Common myeloid progenitor, CD34-positive (primary cell): ENCODE measurements at regions not wholly inside any gene's neighbourhood (a gene's known extent, or its start where the extent isn't known, plus 50 kb on each side); places are given as distances from the start of the nearest gene placed in this dataset.

ENCODE experiments used
- CTCF ChIA-PET: fragments of 350-600 bp; sonication (Branson Sonifier 250); formaldehyde crosslinking; loops from one replicate; lab custom pipeline; 2021; ENCODE audit warnings: antibody characterized with exemption; lab: Charles Lee
- POLR2A ChIA-PET: fragments of 350-600 bp; sonication (Branson Sonifier 250); formaldehyde crosslinking; loops from one replicate; lab custom pipeline; 2021; ENCODE audit warnings: antibody characterized with exemption; lab: Charles Lee
- DNase-seq, 3 donors: peaks; one replicate each; pipeline versions ENCODE4 v3.0.0 to v3.0.0-alpha.2; 2013
- H3K27ac ChIP-seq, 2 experiments: 1 replicate in 1 of 2; 2 replicates in 1 of 2; pipeline ENCODE4 v1.7.0; 2013; ENCODE audit warnings: inconsistent platforms in 2 of 2, low read length in 2 of 2, mild to moderate bottlenecking in 2 of 2, low read depth in 1 of 2, moderate library complexity in 1 of 2; ENCODE audit not compliant: severe bottlenecking in 2 of 2, insufficient read depth in 1 of 2, poor library complexity in 1 of 2
- H3K27me3 ChIP-seq, 5 experiments: replicated peaks in 2 of 5; 1 replicate in 3 of 5; 2 replicates in 2 of 5; pipeline versions ENCODE4 v1.6.1 to v1.7.0; 2013; ENCODE audit warnings: low read length in 4 of 5, mild to moderate bottlenecking in 2 of 5, moderate library complexity in 2 of 5, inconsistent platforms in 1 of 5; ENCODE audit not compliant: insufficient read depth in 5 of 5, control insufficient read depth in 4 of 5
- H3K36me3 ChIP-seq, 4 experiments: 1 replicate in 2 of 4; 2 replicates in 2 of 4; pipeline versions ENCODE4 v1.6.1 to v1.7.0; 2013; ENCODE audit warnings: low read length in 3 of 4, control low read depth in 1 of 4, mild to moderate bottlenecking in 1 of 4; ENCODE audit not compliant: control insufficient read depth in 4 of 4, insufficient read depth in 4 of 4
- H3K4me1 ChIP-seq, 4 experiments: 1 replicate in 3 of 4; 2 replicates in 1 of 4; pipeline versions ENCODE4 v1.6.1 to v1.7.1; 2013; ENCODE audit warnings: low read length in 3 of 4, mild to moderate bottlenecking in 3 of 4, control low read depth in 1 of 4, inconsistent platforms in 1 of 4, moderate library complexity in 1 of 4; ENCODE audit not compliant: control insufficient read depth in 4 of 4, insufficient read depth in 4 of 4; ENCODE audit errors: control extremely low read depth in 1 of 4
- H3K4me3 ChIP-seq, 7 experiments: 1 replicate in 4 of 7; 2 replicates in 3 of 7; pipeline versions ENCODE4 v1.5.1 to v1.7.0; 2013; ENCODE audit warnings: mild to moderate bottlenecking in 7 of 7, low read length in 6 of 7, moderate library complexity in 6 of 7, inconsistent platforms in 2 of 7, low read depth in 2 of 7, control low read depth in 1 of 7; ENCODE audit not compliant: insufficient read depth in 4 of 7, control insufficient read depth in 1 of 7; ENCODE audit errors: extremely low read depth in 1 of 7
- H3K9me3 ChIP-seq, 5 experiments: 1 replicate in 4 of 5; 2 replicates in 1 of 5; pipeline versions ENCODE4 v1.6.1 to v1.7.1; 2013; ENCODE audit warnings: low read length in 4 of 5, mild to moderate bottlenecking in 2 of 5, inconsistent platforms in 1 of 5, low read depth in 1 of 5, moderate library complexity in 1 of 5; ENCODE audit not compliant: control insufficient read depth in 4 of 5, insufficient read depth in 2 of 5; ENCODE audit errors: control extremely low read depth in 1 of 5
- WGBS: methylation state at CpG from one replicate; pipeline ENCODE4 v1.1.5; 2013; ENCODE audit not compliant: insufficient coverage; 5-methylcytosine and 5-hydroxymethylcytosine counted together

DNA sequence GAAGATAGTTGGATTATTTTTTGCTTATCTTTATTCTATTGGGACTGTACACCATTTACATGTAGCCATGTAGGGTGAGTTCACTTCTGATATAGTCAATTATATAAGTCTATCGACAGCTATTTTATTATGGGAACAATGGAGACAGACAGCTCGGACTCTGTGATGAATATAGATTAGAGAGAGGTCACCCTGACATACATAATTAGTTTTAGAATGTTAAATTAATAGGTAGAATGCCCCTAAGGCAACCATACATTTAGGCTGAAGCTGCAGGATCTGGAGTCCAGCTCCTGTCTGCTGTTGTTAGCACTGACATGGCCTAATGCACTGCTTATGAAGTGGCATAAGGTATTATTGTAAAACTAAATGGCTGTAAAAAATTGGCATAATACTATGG is 700.8 kb downstream of the MAT2B start:
- no CpG with 5 or more reads among the region's 2 CpGs for WGBS
- DNase-seq: no peak
- H3K36me3 ChIP-seq: no peaks in the 10 kb centered on the region
- H3K9me3 ChIP-seq: no peaks in the 10 kb centered on the region
- ChIA-PET POLR2A (no interaction called here), CTCF (no interaction called here)
- H3K27me3 ChIP-seq: no peaks in the 10 kb centered on the region
- no peak overlapping the region for H3K27ac ChIP-seq
- no peaks in the 10 kb centered on the region for H3K4me1 ChIP-seq
- no peak overlapping the region for H3K4me3 ChIP-seq

DNA sequence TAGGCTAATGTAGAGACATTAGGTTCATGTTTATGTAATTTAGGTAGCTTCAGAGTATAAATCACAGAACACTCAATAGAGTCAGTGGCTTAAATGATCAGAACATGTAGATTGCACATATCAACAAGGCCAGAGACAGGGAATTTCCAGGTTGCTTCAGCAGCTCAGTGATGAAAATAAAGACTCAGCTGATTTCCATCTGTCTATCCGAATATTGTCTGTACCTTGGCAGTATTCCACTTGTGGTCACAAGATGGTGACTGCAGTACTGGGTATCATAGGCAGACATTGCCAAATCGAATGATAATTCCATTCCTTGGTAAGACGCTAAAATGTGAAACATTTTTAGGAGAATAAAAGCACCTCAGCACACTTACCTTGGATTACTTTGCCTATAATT is 702.2 kb downstream of the MAT2B start:
- ChIA-PET POLR2A (no interaction called here), CTCF (no interaction called here)
- no peak for DNase-seq
- no peaks in the 10 kb centered on the region for H3K27me3 ChIP-seq
- 89% methylated on average over 2 of the region's 3 CpGs for WGBS
- H3K27ac ChIP-seq: no peak overlapping the region
- H3K4me1 ChIP-seq: no peaks in the 10 kb centered on the region
- no peaks in the 10 kb centered on the region for H3K36me3 ChIP-seq
- H3K9me3 ChIP-seq: no peaks in the 10 kb centered on the region
- H3K4me3 ChIP-seq: no peak overlapping the region

DNA sequence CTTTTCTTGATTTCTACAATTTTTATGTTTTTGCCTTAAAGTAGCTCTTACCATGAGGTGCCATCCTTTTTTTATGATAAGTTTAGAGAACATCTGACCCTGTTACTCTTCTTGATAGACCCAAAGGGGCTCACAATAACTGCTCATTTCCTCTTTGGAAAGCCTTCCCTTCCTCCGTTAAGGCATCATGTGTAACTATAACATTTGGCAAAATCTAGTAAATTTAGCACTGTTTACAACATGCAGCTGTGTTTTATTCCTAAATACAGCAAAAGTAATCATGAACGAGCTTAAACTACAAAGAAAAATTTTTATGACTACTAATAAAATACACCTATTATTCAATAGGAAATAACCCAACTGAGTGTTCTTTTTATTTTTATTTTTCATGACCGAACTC is 705.1 kb downstream of the MAT2B start:
- no peaks in the 10 kb centered on the region for H3K27me3 ChIP-seq
- no peak overlapping the region for H3K4me3 ChIP-seq
- ChIA-PET POLR2A (no interaction called here), CTCF (no interaction called here)
- DNase-seq: no peak
- H3K4me1 ChIP-seq: no peaks in the 10 kb centered on the region
- no peaks in the 10 kb centered on the region for H3K36me3 ChIP-seq
- WGBS: 100% methylated on average over 1 of the region's 3 CpGs
- H3K27ac ChIP-seq: no peak overlapping the region
- no peaks in the 10 kb centered on the region for H3K9me3 ChIP-seq

DNA sequence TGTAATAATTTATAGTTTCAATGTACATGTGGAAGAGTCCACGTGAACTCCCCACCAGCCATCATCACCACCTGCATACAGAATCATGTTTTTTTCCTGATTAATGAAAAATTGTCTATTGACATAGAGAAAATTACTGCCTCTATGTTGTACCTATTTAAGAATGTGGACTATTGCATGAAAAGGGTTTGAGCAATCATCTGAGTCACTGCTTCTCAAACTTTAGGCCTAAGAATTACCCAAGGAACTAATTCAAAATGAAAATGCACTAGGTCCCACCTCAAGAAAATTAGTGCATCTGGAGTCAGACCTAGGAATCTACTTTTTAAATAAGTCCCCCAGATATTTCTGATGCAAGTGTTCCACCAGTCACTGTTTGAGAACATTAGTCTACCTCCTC is 709.3 kb downstream of the MAT2B start:
- Histone ChIP-seq H3K4me3 (no peak overlapping the region), H3K4me1 (no peaks in the 10 kb centered on the region), H3K36me3 (no peaks in the 10 kb centered on the region), H3K27me3 (no peaks in the 10 kb centered on the region), H3K27ac (no peak overlapping the region), H3K9me3 (no peaks in the 10 kb centered on the region)
- CTCF ChIA-PET: no interaction called here
- no CpG with 5 or more reads among the region's 1 CpG for WGBS
- POLR2A ChIA-PET: no interaction called here
- no peak for DNase-seq

DNA sequence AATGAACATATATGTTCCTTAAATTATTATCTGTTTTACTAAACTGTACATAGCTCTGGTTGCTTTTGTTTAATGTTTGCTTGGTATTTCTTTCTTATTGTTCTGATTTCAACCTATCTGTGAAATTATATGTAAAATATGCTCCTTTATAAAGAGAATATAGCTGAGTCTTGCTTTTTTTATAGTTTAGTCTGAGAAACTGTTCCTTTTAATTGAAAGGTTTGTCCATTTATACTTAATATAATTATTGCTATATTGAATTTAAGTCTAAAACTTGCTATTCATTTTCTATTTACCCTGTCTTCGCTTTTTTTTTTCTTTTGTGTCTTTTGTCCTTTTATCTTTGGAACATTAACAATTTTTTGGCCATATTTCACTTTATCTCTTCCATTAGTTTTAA is 712.0 kb downstream of the MAT2B start:
- H3K27me3 ChIP-seq: no peaks in the 10 kb centered on the region
- CTCF ChIA-PET: no interaction called here
- no peaks in the 10 kb centered on the region for H3K9me3 ChIP-seq
- no CpG with 5 or more reads among the region's 1 CpG for WGBS
- no peak for DNase-seq
- H3K36me3 ChIP-seq: no peaks in the 10 kb centered on the region
- POLR2A ChIA-PET: no interaction called here
- H3K27ac ChIP-seq: no peak overlapping the region
- no peak overlapping the region for H3K4me3 ChIP-seq
- no peaks in the 10 kb centered on the region for H3K4me1 ChIP-seq

DNA sequence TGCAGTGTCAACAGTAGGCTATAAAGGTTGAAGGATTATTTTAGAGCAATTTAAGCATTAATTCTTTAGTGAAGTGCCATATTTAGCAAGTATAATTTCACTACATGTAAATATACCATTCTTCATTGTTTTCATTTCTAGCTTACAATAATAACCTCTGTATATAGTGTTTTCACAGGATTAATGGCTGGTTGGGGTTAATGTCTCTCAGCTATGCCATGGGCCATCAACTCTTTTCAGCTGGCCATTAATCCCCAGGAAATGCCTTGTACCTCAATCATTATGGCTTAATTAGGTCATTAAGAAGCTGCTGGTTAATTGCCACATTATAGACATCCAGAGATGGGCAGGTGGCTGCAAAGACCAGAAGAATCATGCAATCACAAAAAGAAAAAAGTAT is 715.1 kb downstream of the MAT2B start:
- no peaks in the 10 kb centered on the region for H3K4me1 ChIP-seq
- no peaks in the 10 kb centered on the region for H3K9me3 ChIP-seq
- POLR2A ChIA-PET: no interaction called here
- no peaks in the 10 kb centered on the region for H3K27me3 ChIP-seq
- CTCF ChIA-PET: no interaction called here
- no peak for DNase-seq
- no peak overlapping the region for H3K4me3 ChIP-seq
- no peaks in the 10 kb centered on the region for H3K36me3 ChIP-seq
- H3K27ac ChIP-seq: no peak overlapping the region

DNA sequence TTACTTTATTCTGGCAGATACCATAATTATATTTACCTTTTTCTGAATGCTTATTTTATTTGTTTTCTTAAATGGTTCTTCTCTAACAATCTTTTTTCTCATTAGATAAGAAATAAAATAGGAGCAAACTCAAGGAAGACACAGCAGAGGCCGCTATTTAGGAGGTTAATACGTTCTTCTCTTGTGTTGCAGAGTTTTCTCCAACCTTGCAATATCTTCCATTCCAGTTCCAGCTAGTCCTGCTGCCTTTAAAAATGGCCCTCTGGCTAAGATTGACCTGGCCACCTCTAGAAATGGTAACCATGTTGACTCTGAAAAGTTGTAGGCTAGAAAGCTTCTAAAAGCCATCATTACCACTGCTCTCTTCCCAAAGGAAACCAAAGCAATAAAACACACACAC is 718.8 kb downstream of the MAT2B start:
- Histone ChIP-seq H3K27me3 (no peaks in the 10 kb centered on the region), H3K4me1 (no peaks in the 10 kb centered on the region), H3K4me3 (no peak overlapping the region), H3K36me3 (no peaks in the 10 kb centered on the region), H3K9me3 (peaks cover 0 to 1% (median 0%) of the 10 kb centered on the region in 5 experiments), H3K27ac (no peak overlapping the region)
- ChIA-PET CTCF (no interaction called here), POLR2A (no interaction called here)
- 100% methylated on average over 2 of the region's 2 CpGs for WGBS
- DNase-seq: no peak
